Right ventricle myocardium superior (tissue), 1 donor: ENCODE measurements at regions not wholly inside any gene's neighbourhood (a gene's known extent, or its start where the extent isn't known, plus 50 kb on each side); places are given as distances from the start of the nearest gene placed in this dataset.

ENCODE experiments used
- ATAC-seq: fragments of 200-7000 bp; cut with Tn5 transposase; one replicate; pipeline ENCODE4 v1.9.1; 2020; ENCODE audit warnings: mild to moderate bottlenecking; ENCODE audit not compliant: poor library complexity
- DNase-seq: peaks from one replicate; pipeline ENCODE4 v3.0.0-alpha.2; 2020
- intact Hi-C: fragments of 100-400 bp; cut with DNase I; formaldehyde crosslinking; loops from one replicate; pipeline ENCODE4 v1.11.2; 2022
- donor health status: DM: no; HTN: yes; CAD: no; lungs with severe emphysema.

DNA sequence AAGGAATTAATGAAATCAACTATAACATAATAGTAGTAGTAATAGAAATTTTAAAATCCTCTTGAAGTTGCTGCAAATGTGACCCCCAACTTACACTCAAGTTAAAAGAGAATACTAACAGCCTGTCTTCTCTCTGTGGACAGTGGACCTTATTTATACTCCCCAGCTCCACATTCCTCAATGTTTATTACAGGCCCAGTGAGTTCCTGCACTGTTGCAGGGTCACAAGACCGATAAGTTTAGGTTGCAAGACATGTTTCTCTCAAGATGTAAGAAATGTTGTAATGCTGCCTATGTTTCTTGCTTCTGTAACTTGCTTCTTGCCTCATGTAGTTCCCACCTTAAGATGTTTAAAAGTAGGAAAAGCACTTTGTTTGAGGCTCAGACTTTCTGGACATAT is 888.1 kb downstream of the PDCD6IP start:
- intact Hi-C loops, result no loop called here
- no peak for DNase-seq
- no peak for ATAC-seq

DNA sequence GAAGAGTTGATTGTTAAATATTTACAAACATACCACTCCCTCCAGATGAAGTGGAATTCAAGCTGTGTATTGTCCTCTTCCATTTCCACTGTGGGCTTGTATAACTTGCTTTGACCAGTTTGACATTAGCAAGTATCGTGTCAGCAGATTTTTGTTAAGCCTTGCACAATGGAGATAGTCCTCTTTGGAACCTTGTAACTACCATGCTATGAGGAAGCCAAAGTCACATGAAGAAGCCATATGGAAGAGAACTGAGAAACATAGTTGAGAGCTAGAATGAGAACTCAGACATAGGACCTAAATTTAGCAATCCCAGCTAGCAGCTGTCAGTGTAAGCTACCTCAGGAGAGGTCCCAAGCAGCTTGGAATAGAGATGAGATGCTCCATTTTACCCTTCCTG is 889.2 kb downstream of the PDCD6IP start:
- no peak for ATAC-seq
- intact Hi-C loops, result no loop called here
- no peak for DNase-seq

DNA sequence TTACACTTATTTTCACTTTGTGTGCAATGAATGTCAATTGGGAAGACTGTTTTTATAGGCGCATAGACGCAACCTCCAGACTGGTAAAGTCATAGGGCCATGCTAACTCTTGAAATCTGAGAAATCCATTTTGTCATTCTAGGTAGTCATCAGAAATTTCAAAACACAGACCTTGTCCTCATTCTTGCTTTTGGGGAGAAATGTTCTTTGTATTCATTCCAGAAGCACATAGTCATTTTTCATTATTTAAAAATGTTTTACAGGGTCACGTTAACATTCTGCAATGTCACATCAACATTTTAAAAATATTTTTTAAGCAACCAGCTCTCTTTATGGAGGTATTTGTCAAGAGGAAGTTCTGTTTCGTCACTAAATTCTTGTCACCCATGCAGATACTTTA is 898.4 kb downstream of the PDCD6IP start:
- DNase-seq, result no peak
- no peak for ATAC-seq
- intact Hi-C loops, result no loop called here

DNA sequence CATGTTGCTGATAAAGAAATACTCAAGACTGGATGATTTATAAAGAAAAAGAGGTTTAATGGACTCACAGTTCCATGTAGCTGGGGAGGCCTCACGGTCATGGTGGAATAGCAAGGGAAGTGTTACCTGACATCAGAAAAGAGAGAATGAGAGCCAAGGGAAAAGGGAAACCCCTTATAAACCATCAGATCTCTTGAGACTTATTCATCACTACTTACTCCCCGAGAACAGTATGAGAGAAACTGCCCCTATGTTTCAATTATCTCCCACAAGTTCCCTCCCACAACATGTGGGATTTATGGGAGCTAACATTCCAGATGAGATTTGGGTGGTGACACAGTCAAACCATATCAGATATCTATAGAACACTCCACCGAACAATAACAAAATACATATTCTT is 904.6 kb downstream of the PDCD6IP start:
- DNase-seq, result no peak
- ATAC-seq, result no peak
- intact Hi-C loops, result no loop called here

DNA sequence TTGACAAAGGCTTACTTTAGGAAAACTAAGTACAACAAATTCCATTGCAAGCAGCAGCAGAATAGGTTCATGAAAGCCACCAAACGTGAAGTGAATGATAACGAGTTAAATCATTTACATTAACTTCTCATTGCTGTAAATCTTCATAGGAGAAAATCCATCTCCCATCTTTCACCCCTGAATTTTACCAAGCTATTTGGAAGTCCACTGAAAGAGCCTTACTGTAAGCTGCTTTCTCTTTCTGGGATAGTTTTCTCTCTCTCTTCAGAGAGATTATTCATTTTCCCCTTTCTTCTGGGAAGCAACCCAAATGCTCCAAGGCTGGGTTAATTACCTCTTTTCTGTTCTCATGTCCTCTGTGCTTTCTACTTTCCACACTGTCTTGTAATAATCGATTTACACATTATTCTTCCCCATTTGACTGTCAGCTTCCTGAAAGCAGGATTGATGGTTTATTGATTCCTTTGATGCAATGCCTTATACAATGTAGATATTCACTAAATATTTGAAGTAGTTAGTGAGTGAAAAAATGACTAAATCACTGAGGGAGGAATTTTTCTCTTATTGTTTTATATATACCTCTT is 914.3 kb upstream of the ARPP21 start:
- DNase-seq (no peak), ATAC-seq (no peak)
- intact Hi-C loops, result no loop called here

DNA sequence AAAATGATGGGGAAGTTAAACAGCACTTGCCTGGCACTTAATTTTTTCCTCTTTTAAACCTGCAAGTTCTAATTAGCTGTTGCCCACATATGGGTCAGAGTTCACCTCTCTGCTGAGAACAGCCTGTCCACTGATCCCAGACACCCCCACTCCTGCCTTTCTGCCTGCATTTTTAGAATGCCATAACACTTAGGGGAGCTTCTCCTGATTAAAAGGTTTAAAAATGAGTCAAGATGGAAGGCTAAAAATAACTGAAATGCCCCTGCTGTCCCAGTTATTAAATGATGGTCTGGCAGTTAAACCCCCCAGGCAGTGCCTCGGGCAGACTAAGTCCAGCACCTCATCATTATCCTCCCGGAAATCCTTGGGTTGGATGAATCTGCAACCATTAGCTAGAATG is 913.6 kb upstream of the ARPP21 start:
- intact Hi-C loops, result no loop called here
- ATAC-seq, result no peak
- DNase-seq, result no peak

DNA sequence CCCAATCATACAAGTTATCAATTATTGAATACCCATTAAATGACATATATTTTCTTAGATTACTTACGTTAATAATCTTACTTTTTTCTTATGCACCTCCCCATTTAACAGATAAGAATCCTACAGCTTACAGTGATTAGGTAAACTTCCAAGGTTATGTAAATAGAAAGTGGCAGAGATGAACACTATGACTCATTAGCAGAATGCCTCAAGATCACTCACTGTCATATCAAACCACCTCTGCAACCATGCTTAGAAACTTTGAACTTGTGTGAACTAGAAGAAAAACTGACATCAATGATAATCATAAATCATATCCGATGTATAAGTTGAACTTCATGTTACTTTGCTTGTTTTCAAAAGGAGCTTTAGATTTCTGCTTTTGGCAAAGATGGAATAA is 911.6 kb upstream of the ARPP21 start:
- DNase-seq, result no peak
- intact Hi-C loops, result no loop called here
- no peak for ATAC-seq

DNA sequence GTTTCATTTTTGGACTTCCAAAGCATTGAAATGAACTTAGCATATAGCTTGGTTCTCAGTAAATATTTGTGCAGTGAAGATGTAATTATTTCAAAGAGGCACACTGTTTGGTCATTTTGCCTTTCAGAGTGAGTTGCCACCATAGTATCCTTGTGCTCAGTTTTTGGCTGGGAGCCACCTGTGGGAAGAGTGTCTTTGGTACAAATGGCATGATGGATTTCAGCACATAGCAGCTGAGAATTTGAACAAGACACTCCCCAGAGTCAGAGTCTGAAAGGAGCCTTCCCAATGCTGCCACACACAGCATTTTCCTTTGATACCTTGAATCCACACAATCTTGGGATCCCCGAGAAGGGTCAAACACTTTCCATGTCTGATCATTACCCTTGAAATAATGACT is 897.2 kb upstream of the ARPP21 start:
- ATAC-seq (no peak), DNase-seq (no peak)
- intact Hi-C loops, result no loop called here

DNA sequence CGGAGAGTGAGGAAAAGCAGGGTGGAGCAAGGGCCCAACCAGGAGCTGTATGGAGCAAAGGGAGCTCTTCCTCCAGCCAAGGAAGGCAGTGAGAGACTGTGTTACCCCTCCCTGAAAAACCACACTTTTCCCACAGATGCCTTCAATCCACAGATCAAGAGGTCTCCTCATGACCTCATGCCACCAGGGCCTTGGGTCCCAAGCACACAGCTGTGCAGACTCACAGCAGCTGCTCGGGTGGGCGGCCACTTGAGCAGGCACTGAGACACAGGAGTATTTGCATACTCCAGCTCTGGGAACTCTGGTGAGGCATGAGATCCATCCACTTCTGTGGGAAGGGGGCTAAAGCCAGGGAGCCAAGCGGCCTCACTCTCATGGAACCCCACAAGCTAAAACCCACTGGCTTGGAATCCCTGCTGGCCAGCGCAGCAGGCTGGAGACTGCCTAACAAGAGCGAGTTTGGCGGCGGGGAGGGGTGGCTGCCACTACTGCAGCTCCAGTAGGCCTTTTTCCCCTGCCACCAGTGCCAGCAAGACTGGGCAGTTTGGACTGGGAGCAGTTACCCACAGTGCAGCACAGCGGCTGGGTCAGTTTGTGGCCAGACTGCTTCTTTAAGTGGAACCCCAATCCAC is 880.6 kb upstream of the ARPP21 start:
- DNase-seq, result no peak
- intact Hi-C loops, result no loop called here
- ATAC-seq, result no peak

DNA sequence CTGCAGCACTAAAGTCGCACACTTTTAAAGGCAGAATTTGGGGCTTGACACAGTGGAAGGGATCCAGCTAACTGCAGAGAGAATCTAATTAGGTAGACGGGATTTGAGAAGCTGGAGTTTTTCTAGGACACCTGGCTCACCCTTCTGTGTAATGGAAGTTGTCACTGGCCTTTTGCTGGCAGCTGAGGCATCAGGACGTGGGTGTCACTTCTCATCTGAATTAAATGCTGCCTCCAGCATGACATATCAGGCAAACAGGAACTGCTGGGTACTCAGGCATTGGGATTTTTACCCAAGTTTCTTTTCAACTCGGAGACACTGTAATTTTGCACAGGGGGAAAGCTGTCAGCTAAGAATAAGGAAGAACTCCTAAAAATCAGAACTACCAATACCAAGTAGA is 861.9 kb upstream of the ARPP21 start:
- DNase-seq, result no peak
- intact Hi-C loops, result no loop called here
- ATAC-seq, result no peak

DNA sequence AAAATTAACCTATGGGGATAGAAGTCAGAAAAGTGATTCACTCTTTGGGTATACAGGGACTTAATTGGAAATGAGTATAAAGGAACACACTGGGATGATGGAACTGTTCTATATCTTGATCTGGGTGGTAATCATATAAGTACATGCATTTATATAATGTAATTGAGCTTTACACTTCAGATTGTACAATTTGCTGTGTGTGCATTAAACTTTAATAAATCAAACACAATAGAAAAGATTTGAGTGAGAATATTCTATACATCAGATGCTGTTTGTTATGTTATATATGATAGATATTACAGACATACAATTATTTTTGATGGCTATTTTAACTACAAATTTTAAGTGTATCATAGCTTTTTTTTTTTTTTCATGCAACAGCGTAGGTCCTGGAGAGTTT is 860.2 kb upstream of the ARPP21 start:
- DNase-seq (no peak), ATAC-seq (no peak)
- intact Hi-C loops, result no loop called here

DNA sequence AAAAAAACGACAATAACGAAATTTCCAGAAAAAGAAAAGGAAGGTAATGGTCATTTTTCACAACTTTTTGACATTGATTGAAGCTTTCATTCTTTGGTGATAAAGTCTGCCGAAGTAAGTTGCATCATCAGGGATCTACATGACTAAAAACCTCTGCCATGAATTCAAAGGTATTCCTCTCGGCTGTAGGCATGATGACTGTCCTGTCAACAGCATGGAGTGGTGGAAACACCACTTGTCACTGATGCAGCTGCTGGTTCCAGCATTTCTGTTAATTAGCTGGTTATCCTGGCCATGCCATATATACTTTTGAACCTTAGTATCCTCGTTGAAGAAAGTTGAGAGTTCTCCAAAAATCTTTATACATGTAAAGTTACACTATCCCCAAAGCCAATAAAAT is 859.0 kb upstream of the ARPP21 start:
- intact Hi-C loops, result no loop called here
- ATAC-seq (peak; percentile 58), DNase-seq (no peak)

DNA sequence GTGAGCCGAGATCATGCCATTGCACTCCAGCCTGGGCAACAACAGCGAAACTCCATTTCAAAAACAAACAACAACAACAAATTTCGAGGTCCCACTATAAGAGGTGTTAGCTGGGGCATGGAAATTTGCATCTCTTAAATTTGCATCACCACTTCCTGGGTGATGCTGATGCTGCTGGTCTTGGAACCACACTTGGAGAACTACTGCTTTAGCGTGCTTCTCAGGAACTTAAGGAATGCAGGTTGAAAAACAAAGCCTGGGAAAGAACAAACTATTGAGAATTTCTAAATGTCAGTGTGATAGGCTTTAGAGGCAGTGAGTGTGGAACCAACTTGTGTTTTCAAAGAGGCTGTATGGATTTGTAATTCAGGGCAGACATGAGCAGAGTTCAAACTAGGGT is 858.4 kb upstream of the ARPP21 start:
- DNase-seq (no peak), ATAC-seq (no peak)
- intact Hi-C loops, result no loop called here

DNA sequence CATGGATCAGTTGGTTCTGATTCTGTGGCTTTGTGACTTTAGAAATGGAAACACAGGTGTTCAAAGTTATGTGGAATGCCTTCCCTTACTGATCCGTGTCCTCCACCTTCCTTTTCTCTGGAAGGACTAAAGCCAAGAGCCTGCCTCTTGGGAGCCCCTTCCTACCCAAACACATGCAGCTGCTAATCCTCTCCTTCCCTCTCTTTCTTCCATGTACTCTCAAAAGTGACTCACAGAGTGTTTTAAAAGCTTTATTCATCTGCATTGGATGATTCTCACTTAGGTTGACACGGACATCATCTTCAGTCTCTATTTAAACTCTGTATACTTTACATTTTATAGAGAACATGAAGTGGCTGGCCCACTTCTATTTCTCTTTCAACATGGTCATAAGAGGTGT is 856.5 kb upstream of the ARPP21 start:
- ATAC-seq, result no peak
- intact Hi-C loops, result no loop called here
- no peak for DNase-seq

DNA sequence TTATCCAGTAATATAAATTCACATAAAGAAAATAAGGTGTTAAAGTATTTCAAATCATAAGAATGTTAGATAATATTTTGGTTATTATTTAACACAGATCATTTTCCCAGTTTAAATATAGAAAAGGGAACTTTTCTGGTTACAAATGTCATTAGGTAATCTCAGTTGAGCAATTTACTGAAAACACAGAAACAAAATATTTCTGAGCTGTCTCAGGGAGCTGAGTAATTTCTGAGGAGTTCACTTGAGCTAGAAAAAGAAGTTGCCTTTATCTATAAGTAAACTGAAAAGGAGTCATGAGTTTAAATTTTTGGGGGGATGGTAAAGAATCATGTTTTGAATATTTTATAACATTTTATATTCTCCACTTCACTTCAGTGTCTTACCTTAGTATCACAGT is 855.4 kb upstream of the ARPP21 start:
- DNase-seq (no peak), ATAC-seq (no peak)
- intact Hi-C loops, result no loop called here

DNA sequence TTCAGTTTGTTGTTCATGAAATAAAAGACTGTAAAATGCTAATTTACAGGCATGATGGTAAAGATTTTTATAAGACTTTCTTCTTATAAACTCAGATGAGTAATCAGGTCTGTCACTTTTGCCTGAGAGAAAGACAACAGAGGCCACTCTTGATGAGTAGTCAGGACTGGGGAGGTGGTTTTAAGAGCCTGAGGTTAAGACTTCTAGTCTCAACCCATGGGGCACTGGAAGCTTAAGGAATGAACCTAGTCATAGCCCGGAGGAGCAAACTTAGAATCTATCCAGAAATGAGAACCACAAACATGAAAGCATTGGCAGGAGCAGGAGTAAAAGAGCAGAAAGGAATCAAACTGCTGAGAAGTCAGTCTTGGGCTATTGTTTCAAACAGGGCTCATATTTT is 846.3 kb upstream of the ARPP21 start:
- no peak for ATAC-seq

DNA sequence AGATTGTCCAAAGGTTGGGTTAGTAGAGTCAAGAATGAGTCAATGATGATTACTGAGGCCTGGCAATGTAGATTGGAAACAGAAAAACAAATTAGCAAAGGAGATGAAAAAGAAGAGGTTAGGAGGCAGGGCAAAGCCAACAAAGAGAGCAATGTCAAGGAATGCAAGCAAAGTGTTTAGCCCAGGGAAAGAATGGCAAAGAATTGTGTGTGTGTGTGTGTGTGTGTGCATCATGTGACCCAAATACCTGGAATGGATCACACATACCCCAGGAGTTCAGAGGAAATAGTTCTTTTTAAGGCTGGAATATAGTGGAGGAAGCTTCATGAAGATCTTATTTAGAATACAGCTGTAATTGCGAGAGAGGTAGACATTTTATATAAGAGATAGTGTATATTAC is 831.7 kb upstream of the ARPP21 start:
- intact Hi-C loops, result no loop called here
- DNase-seq (no peak), ATAC-seq (no peak)

More for the DNA sequence above, 846.3 kb upstream of the ARPP21 start:
- no peak for DNase-seq
- intact Hi-C loops, result no loop called here

DNA sequence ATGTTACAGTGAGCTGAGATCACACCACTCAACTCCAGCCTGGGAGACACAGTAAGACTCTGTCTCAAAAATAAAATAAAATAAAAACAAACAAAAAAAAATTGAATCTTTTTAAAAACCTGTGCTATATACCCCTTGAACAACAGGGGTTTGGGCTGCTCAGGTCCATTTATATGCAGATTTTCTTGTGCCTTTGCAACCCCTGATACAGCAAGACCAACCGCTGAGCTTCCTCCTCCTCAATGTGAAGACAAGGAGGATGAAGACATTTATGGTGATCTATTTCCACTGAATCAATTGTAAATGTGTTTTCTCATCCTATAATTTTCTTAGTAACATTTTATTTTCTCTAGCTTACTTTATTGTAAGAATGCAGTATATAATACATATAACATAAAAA is 831.0 kb upstream of the ARPP21 start:
- ATAC-seq (no peak), DNase-seq (no peak)
- intact Hi-C loops, result no loop called here

DNA sequence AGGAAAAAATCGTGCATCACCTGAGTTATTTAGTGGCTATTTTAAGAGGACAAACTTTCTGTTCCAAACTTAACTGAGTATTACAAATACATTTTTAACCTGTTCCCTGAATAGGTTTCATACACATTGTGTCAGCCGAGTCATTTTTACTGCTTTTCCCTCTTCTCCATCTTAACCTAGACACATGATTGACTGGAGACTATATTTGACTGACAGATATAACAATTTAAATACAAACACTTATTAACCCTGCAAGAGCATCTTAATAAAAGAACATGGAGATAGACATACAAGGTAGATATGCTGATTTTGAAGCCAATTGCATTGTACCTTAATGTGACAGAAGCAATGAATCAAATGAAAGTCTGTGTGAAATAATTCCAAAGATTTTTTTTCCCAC is 810.5 kb upstream of the ARPP21 start:
- DNase-seq (no peak), ATAC-seq (no peak)
- intact Hi-C loops, result no loop called here

DNA sequence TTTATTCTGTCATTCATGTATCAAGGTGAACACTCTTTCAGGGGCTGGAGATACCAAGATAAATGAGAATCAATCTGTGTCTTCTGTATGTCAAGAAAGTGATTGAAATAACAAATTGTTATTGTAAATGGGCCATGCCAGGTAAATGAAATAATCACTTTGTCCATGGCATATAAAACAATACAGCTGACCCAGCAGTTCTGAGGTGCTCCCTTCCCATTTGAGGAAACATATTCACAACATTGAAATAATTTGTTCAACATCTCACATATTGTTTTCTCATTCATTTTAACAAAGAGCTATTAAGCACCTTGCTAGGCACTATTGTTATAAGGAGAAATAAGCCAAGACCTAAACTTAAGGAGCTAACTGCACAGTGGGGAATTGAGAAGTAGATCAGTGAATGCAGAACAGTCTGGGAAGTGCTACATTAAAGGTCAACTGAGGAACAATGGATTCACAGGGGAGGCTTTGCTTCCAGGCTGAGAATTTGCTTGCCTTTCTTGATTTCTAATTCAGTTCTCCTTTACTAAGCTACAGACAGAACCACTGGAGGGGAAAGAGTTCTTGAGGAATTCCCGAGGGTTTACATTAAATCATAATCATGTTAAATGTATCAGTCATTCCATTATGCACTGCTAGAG is 806.3 kb upstream of the ARPP21 start:
- intact Hi-C loops, result no loop called here
- ATAC-seq, result no peak
- no peak for DNase-seq
